Thymus (tissue), 11 donors: ENCODE measurements at regions not wholly inside any gene's neighbourhood (a gene's known extent, or its start where the extent isn't known, plus 50 kb on each side); places are given as distances from the start of the nearest gene placed in this dataset.

Experiments
- DNase-seq, 9 donors: peaks; one replicate each; pipeline ENCODE4 v3.0.0-alpha.2; 2013; ENCODE audit warnings: low spot score in 9 of 9, low read depth in 6 of 9, missing footprints in 1 of 9
- H3K27ac ChIP-seq, 2 donors: one replicate each; pipeline ENCODE4 v1.5.1; 2013; ENCODE audit warnings: control low read depth in 1 of 2, low read depth in 1 of 2, low read length in 1 of 2, mild to moderate bottlenecking in 1 of 2, moderate library complexity in 1 of 2
- H3K27me3 ChIP-seq, 2 donors: one replicate each; pipeline ENCODE4 v1.5.1; 2013; ENCODE audit warnings: low read length in 1 of 2; ENCODE audit not compliant: control insufficient read depth in 2 of 2, insufficient read depth in 1 of 2
- H3K36me3 ChIP-seq, 2 donors: one replicate each; pipeline ENCODE4 v1.5.1; 2013; ENCODE audit warnings: low read length in 1 of 2, mild to moderate bottlenecking in 1 of 2, moderate library complexity in 1 of 2; ENCODE audit not compliant: control insufficient read depth in 2 of 2, insufficient read depth in 2 of 2
- H3K4me1 ChIP-seq, 2 donors: one replicate each; pipeline ENCODE4 v1.5.1; 2013; ENCODE audit warnings: low read length in 2 of 2; ENCODE audit not compliant: control insufficient read depth in 2 of 2, insufficient read depth in 2 of 2
- H3K4me3 ChIP-seq, 2 donors: one replicate each; pipeline ENCODE4 v1.5.1; 2013; ENCODE audit warnings: low read length in 2 of 2, control low read depth in 1 of 2, mild to moderate bottlenecking in 1 of 2
- H3K9me3 ChIP-seq, 2 donors: one replicate each; pipeline ENCODE4 v1.5.1; 2013; ENCODE audit warnings: low read length in 1 of 2, mild to moderate bottlenecking in 1 of 2; ENCODE audit not compliant: control insufficient read depth in 2 of 2, insufficient read depth in 1 of 2
- WGBS: extraction: QIAGEN DNeasy Blood & Tissue Kit; methylation state at CpG from one replicate; pipeline ENCODE4 v1.1.7; 2013; 5-methylcytosine and 5-hydroxymethylcytosine counted together
- donor health status: healthy.

- Histone ChIP-seq H3K27ac (no peak overlapping the region), H3K4me1 (no peaks in the 10 kb centered on the region), H3K36me3 (no peaks in the 10 kb centered on the region), H3K27me3 (no peaks in the 10 kb centered on the region), H3K9me3 (no peaks in the 10 kb centered on the region), H3K4me3 (no peak overlapping the region)
- 97% methylated on average over 7 of the region's 7 CpGs for WGBS
- DNase-seq, result no peak
Measured at GRCh38 chr3:153881201-153881600, 240.0 kb upstream of the ARHGEF26 start.

GRCh38 chr3:153885359-153885758 is 235.8 kb upstream of the ARHGEF26 start:
- no peak overlapping the region for H3K27ac ChIP-seq
- DNase-seq, result no peak
- WGBS, result 97% methylated on average over 2 of the region's 2 CpGs
- no peaks in the 10 kb centered on the region for H3K9me3 ChIP-seq
- H3K4me3 ChIP-seq, result no peak overlapping the region
- H3K36me3 ChIP-seq, result no peaks in the 10 kb centered on the region
- no peaks in the 10 kb centered on the region for H3K4me1 ChIP-seq
- H3K27me3 ChIP-seq, result no peaks in the 10 kb centered on the region

GRCh38 chr3:153889905-153890334 is 231.3 kb upstream of the ARHGEF26 start:
- no peaks in the 10 kb centered on the region for H3K36me3 ChIP-seq
- H3K4me1 ChIP-seq, result no peaks in the 10 kb centered on the region
- no peak overlapping the region for H3K4me3 ChIP-seq
- DNase-seq, result no peak
- H3K27ac ChIP-seq, result no peak overlapping the region
- H3K27me3 ChIP-seq, result no peaks in the 10 kb centered on the region
- WGBS, result 45% methylated on average over 2 of the region's 2 CpGs
- no peaks in the 10 kb centered on the region for H3K9me3 ChIP-seq

- Histone ChIP-seq H3K27ac (no peak overlapping the region), H3K9me3 (no peaks in the 10 kb centered on the region), H3K36me3 (no peaks in the 10 kb centered on the region), H3K4me3 (no peak overlapping the region), H3K27me3 (no peaks in the 10 kb centered on the region), H3K4me1 (no peaks in the 10 kb centered on the region)
- WGBS, result 73% methylated on average over 5 of the region's 5 CpGs
- DNase-seq, result no peak
Measured at GRCh38 chr3:153892126-153892525, 229.1 kb upstream of the ARHGEF26 start.

- no peak for DNase-seq
- Histone ChIP-seq H3K36me3 (no peaks in the 10 kb centered on the region), H3K4me1 (no peaks in the 10 kb centered on the region), H3K27ac (no peak overlapping the region), H3K9me3 (no peaks in the 10 kb centered on the region), H3K27me3 (no peaks in the 10 kb centered on the region), H3K4me3 (no peak overlapping the region)
- 93% methylated on average over 1 of the region's 1 CpG for WGBS
Measured at GRCh38 chr3:153894857-153895256, 226.3 kb upstream of the ARHGEF26 start.

- no peak overlapping the region for H3K27ac ChIP-seq
- 85% methylated on average over 2 of the region's 2 CpGs for WGBS
Measured at GRCh38 chr3:153896197-153896596, 225.0 kb upstream of the ARHGEF26 start.

GRCh38 chr3:153897025-153897723 is 224.0 kb upstream of the ARHGEF26 start:
- WGBS, result 58% methylated on average over 3 of the region's 3 CpGs

More at GRCh38 chr3:153896197-153896596, 225.0 kb upstream of the ARHGEF26 start:
- H3K36me3 ChIP-seq, result no peaks in the 10 kb centered on the region
- H3K4me3 ChIP-seq, result no peak overlapping the region
- H3K4me1 ChIP-seq, result no peaks in the 10 kb centered on the region
- DNase-seq, result no peak
- H3K9me3 ChIP-seq, result no peaks in the 10 kb centered on the region
- H3K27me3 ChIP-seq, result no peaks in the 10 kb centered on the region

GRCh38 chr3:153897842-153898241 is 223.3 kb upstream of the ARHGEF26 start:
- Histone ChIP-seq H3K4me3 (no peak overlapping the region), H3K36me3 (no peaks in the 10 kb centered on the region), H3K27ac (no peak overlapping the region), H3K9me3 (no peaks in the 10 kb centered on the region), H3K4me1 (no peaks in the 10 kb centered on the region), H3K27me3 (no peaks in the 10 kb centered on the region)
- no peak for DNase-seq

More at GRCh38 chr3:153897025-153897723, 224.0 kb upstream of the ARHGEF26 start:
- Histone ChIP-seq H3K9me3 (no peaks in the 10 kb centered on the region), H3K36me3 (no peaks in the 10 kb centered on the region), H3K27ac (no peak overlapping the region), H3K27me3 (no peaks in the 10 kb centered on the region), H3K4me3 (no peak overlapping the region), H3K4me1 (no peaks in the 10 kb centered on the region)
- no peak for DNase-seq

GRCh38 chr3:153901152-153901551 is 220.0 kb upstream of the ARHGEF26 start:
- H3K4me1 ChIP-seq, result no peaks in the 10 kb centered on the region
- H3K4me3 ChIP-seq, result no peak overlapping the region
- no peaks in the 10 kb centered on the region for H3K36me3 ChIP-seq
- H3K9me3 ChIP-seq, result no peaks in the 10 kb centered on the region
- no peak for DNase-seq
- 89% methylated on average over 2 of the region's 2 CpGs for WGBS
- H3K27ac ChIP-seq, result no peak overlapping the region
- no peaks in the 10 kb centered on the region for H3K27me3 ChIP-seq
